Anterior cingulate cortex (tissue), 58 donors: ENCODE measurements at regions not wholly inside any gene's neighbourhood (a gene's known extent, or its start where the extent isn't known, plus 50 kb on each side); places are given as distances from the start of the nearest gene placed in this dataset.

ENCODE experiments used
- DNase-seq, 58 donors: peaks; one replicate each; lab custom pipeline; 2025; lab: John Stamatoyannopoulos, UW

GRCh38 chrX:4186331-4186730 is 472.9 kb upstream of the PRKX start:
- no peak for DNase-seq

- DNase-seq, result no peak
These were observed 471.6 kb upstream of the PRKX start for GRCh38 chrX:4185086-4185485.

GRCh38 chrX:4182408-4182806 is 469.0 kb upstream of the PRKX start:
- no peak for DNase-seq

GRCh38 chrX:4181782-4182407 is 468.4 kb upstream of the PRKX start:
- no peak for DNase-seq

- no peak for DNase-seq
These were observed 465.6 kb upstream of the PRKX start for GRCh38 chrX:4179031-4179430.

GRCh38 chrX:4175221-4175620 is 461.8 kb upstream of the PRKX start:
- no peak for DNase-seq

GRCh38 chrX:4173743-4174142 is 460.3 kb upstream of the PRKX start:
- DNase-seq, result no peak

- DNase-seq, result no peak
These were observed 438.3 kb upstream of the PRKX start for GRCh38 chrX:4151798-4152197.

GRCh38 chrX:4150259-4150658 is 436.8 kb upstream of the PRKX start:
- no peak for DNase-seq

GRCh38 chrX:4129626-4130025 is 416.2 kb upstream of the PRKX start:
- no peak for DNase-seq

- no peak for DNase-seq
These were observed 405.4 kb upstream of the PRKX start for GRCh38 chrX:4118666-4119530.

- no peak for DNase-seq
These were observed 397.5 kb upstream of the PRKX start for GRCh38 chrX:4110964-4111363.

GRCh38 chrX:4094926-4095325 is 381.5 kb upstream of the PRKX start:
- no peak for DNase-seq

- no peak for DNase-seq
These were observed 377.8 kb upstream of the PRKX start for GRCh38 chrX:4091046-4091760.

- DNase-seq, result no peak
These were observed 346.4 kb upstream of the PRKX start for GRCh38 chrX:4059893-4060292.

- no peak for DNase-seq
These were observed 330.5 kb upstream of the PRKX start for GRCh38 chrX:4043951-4044350.

GRCh38 chrX:4035874-4036273 is 322.4 kb upstream of the PRKX start:
- DNase-seq, result no peak

GRCh38 chrX:4028151-4028550 is 314.7 kb upstream of the PRKX start:
- DNase-seq, result peak in 4 of 58 donors; percentile 0 to 21 (median 2)

- no peak for DNase-seq
These were observed 291.8 kb upstream of the PRKX start for GRCh38 chrX:4005281-4005680.

- DNase-seq, result no peak
These were observed 291.4 kb upstream of the PRKX start for GRCh38 chrX:4004822-4005221.

- no peak for DNase-seq
These were observed 280.9 kb upstream of the PRKX start for GRCh38 chrX:3994315-3994714.

- no peak for DNase-seq
These were observed 277.1 kb upstream of the PRKX start for GRCh38 chrX:3990569-3990968.
